Esophagus muscularis mucosa (tissue), 4 donors: ENCODE measurements at regions not wholly inside any gene's neighbourhood (a gene's known extent, or its start where the extent isn't known, plus 50 kb on each side); places are given as distances from the start of the nearest gene placed in this dataset.
"Not testable (repeated sequence)": the region's sequence is repeated elsewhere in the genome, so short reads cannot be mapped to it uniquely, and the experiment has no call there.

Source experiments
- DNase-seq: peaks from one replicate; pipeline ENCODE4 v3.0.0-alpha.2; 2017; ENCODE audit errors: extremely low spot score
- H3K27ac ChIP-seq, 4 donors: fragments of 200-600 bp; sonication (generic); replicated peaks in 1 of 4; 1 replicate in 3 of 4; 2 replicates in 1 of 4; pipeline ENCODE4 v1.5.1; 2016 to 2019; ENCODE audit warnings: mild to moderate bottlenecking in 1 of 4
- H3K27me3 ChIP-seq, 4 donors: fragments of 200-600 bp; sonication (generic); one replicate each; pipeline versions ENCODE4 v1.5.1 to v1.6.0; 2016 to 2019
- H3K36me3 ChIP-seq, 4 donors: fragments of 200-600 bp; sonication (generic); one replicate each; pipeline ENCODE4 v1.5.1; 2016 to 2019
- H3K4me1 ChIP-seq, 4 donors: fragments of 200-600 bp; sonication (generic); one replicate each; pipeline ENCODE4 v1.5.1; 2016 to 2019
- H3K4me3 ChIP-seq, 4 donors: fragments of 200-600 bp; sonication (generic); 1 replicate in 2 of 4; 2 replicates in 2 of 4; pipeline ENCODE4 v1.5.1; 2016 to 2019; ENCODE audit warnings: mild to moderate bottlenecking in 4 of 4, moderate library complexity in 1 of 4
- H3K9me3 ChIP-seq, 4 donors: fragments of 200-600 bp; sonication (generic); 1 replicate in 3 of 4; 2 replicates in 1 of 4; pipeline ENCODE4 v1.5.1; 2016 to 2019
- CTCF ChIP-seq, 3 experiments: fragments of 200-600 bp in 2 of 3; fragments of 450-650 bp in 1 of 3; sonication (generic) in 2 of 3; IDR thresholded peaks; one replicate each; pipeline ENCODE4 v1.5.1; 2017 to 2019; ENCODE audit warnings: antibody characterized with exemption in 3 of 3, mild to moderate bottlenecking in 2 of 3, moderate library complexity in 1 of 3
- EP300 ChIP-seq: sonication (generic); formaldehyde crosslinking; IDR thresholded peaks from one replicate; pipeline ENCODE4 v1.6.1; 2017; ENCODE audit warnings: antibody characterized with exemption
- POLR2A ChIP-seq: fragments of 450-650 bp; IDR thresholded peaks from one replicate; pipeline ENCODE4 v1.6.1; 2017; ENCODE audit warnings: antibody characterized with exemption, moderate library complexity, mild to moderate bottlenecking, low read depth
- POLR2AphosphoS5 ChIP-seq, 2 donors: sonication (generic); formaldehyde crosslinking; IDR thresholded peaks; one replicate each; pipeline ENCODE4 v1.6.1; 2017; ENCODE audit warnings: antibody characterized with exemption in 2 of 2
- whole genome bisulfite sequencing: methylation state at CpG from one replicate; pipeline ENCODE4 v1.1.5; 2018; 5-methylcytosine and 5-hydroxymethylcytosine counted together
- intact Hi-C: fragments of 100-400 bp; cut with DNase I; formaldehyde crosslinking; loops from one replicate; pipeline ENCODE4 v1.15.1; 2023

GRCh38 chr3:126284258-126284904 lies 72.8 kb downstream of the KLF15 start:
- Histone ChIP-seq H3K4me1 (peaks cover 11 to 33% (median 30%) of the 10 kb centered on the region in 4 donors), H3K27me3 (no peaks in the 10 kb centered on the region), H3K9me3 (no peaks in the 10 kb centered on the region), H3K36me3 (no peaks in the 10 kb centered on the region), H3K27ac (no peak overlapping the region), H3K4me3 (no peak overlapping the region)
- peak; percentile 24 for DNase-seq
- TF ChIP-seq CTCF (IDR thresholded peaks at IDR 0.05), result no peak
- no peak for TF ChIP-seq POLR2A
- TF ChIP-seq EP300, result no peak
- no peak for TF ChIP-seq POLR2AphosphoS5 (IDR thresholded peaks at IDR 0.05)
- intact Hi-C loops, result no loop called here
- WGBS, result 89% methylated on average over 9 of the region's 9 CpGs

- intact Hi-C loops, DNase-seq, H3K27ac ChIP-seq, H3K36me3 ChIP-seq, H3K9me3 ChIP-seq, H3K4me3 ChIP-seq, H3K27me3 ChIP-seq: not testable (repeated sequence)
- peaks cover 11 to 28% (median 27%) of the 10 kb centered on the region in 4 donors for H3K4me1 ChIP-seq
- 82% methylated on average over 2 of the region's 2 CpGs for WGBS
Observed at GRCh38 chr3:126283651-126284050, 73.6 kb downstream of the KLF15 start.

- TF ChIP-seq EP300 (no peak), POLR2AphosphoS5 (IDR thresholded peaks at IDR 0.05) (no peak), CTCF (IDR thresholded peaks at IDR 0.05) (no peak), POLR2A (no peak)
- Histone ChIP-seq H3K36me3 (no peaks in the 10 kb centered on the region), H3K27me3 (no peaks in the 10 kb centered on the region), H3K27ac (no peak overlapping the region), H3K4me1 (peaks cover 0 to 4% (median 2%) of the 10 kb centered on the region in 4 donors), H3K9me3 (no peaks in the 10 kb centered on the region), H3K4me3 (no peak overlapping the region)
- intact Hi-C loops, result no loop called here
- DNase-seq, result no peak
- whole genome bisulfite sequencing, result 96% methylated on average over 1 of the region's 1 CpG
Observed at GRCh38 chr3:126279853-126280252, 77.4 kb downstream of the KLF15 start.

GRCh38 chr3:126277629-126278378 lies 79.4 kb downstream of the KLF15 start:
- H3K27ac ChIP-seq, result no peak overlapping the region
- peak; percentile 83 for DNase-seq
- H3K4me1 ChIP-seq, result peaks cover 0 to 4% (median 2%) of the 10 kb centered on the region in 4 donors
- H3K27me3 ChIP-seq, result no peaks in the 10 kb centered on the region
- intact Hi-C loops, result no loop called here
- H3K4me3 ChIP-seq, result no peak overlapping the region
- TF ChIP-seq EP300 (no peak), POLR2A (no peak), POLR2AphosphoS5 (IDR thresholded peaks at IDR 0.05) (no peak), CTCF (IDR thresholded peaks at IDR 0.05) (no peak)
- no peaks in the 10 kb centered on the region for H3K9me3 ChIP-seq
- WGBS, result 74% methylated on average over 6 of the region's 8 CpGs
- no peaks in the 10 kb centered on the region for H3K36me3 ChIP-seq

GRCh38 chr3:126275620-126275904 lies 81.6 kb downstream of the KLF15 start:
- 88% methylated on average over 2 of the region's 2 CpGs for WGBS

More at GRCh38 chr3:126275620-126275904, 81.6 kb downstream of the KLF15 start:
- Histone ChIP-seq H3K27me3 (no peaks in the 10 kb centered on the region), H3K27ac (no peak overlapping the region), H3K4me1 (peaks cover 10 to 21% (median 14%) of the 10 kb centered on the region in 4 donors), H3K4me3 (no peak overlapping the region), H3K9me3 (no peaks in the 10 kb centered on the region), H3K36me3 (no peaks in the 10 kb centered on the region)
- DNase-seq, result peak; percentile 19
- intact Hi-C loops, result no loop called here
- TF ChIP-seq CTCF (IDR thresholded peaks at IDR 0.05) (no peak), POLR2A (no peak), POLR2AphosphoS5 (IDR thresholded peaks at IDR 0.05) (no peak), EP300 (no peak)
